ENCODE measurements at regions not wholly inside any gene's neighbourhood (a gene's known extent, or its start where the extent isn't known, plus 50 kb on each side); places are given as distances from the start of the nearest gene placed in this dataset.

- Histone ChIP-seq H3K27me3 (ENCODE audit: control insufficient read depth, insufficient read depth, low read length, poor library complexity, severe bottlenecking) (no peaks in the 10 kb centered on the region), H3K9me3 (ENCODE audit: control insufficient read depth, low read length) (no peaks in the 10 kb centered on the region), H3K4me1 (ENCODE audit: control insufficient read depth, insufficient read depth, low read length) (no peaks in the 10 kb centered on the region), H3K9ac (ENCODE audit: extremely low read depth, low read length, poor library complexity, severe bottlenecking) (no peak overlapping the region), H3K27ac (ENCODE audit: low read depth, low read length) (no peak overlapping the region), H3K36me3 (ENCODE audit: control insufficient read depth, insufficient read depth, low read length) (no peaks in the 10 kb centered on the region), H3K4me3 (ENCODE audit: low read length) (no peak overlapping the region)
- WGBS, 2 experiments (ENCODE audit: insufficient coverage in 1 of 2, insufficient read length in 1 of 2): 91 to 92% methylated on average over 4 to 6 of the region's 6 CpGs
- no peak overlapping the region for H3K27ac Mint-ChIP-seq
- no peaks in the 10 kb centered on the region for H3K9me3 Mint-ChIP-seq
- DNase-seq: no peak
- no peaks in the 10 kb centered on the region for H3K36me3 Mint-ChIP-seq (ENCODE audit: low read depth)
- no peak overlapping the region for H3K4me3 Mint-ChIP-seq
- no peak for TF ChIP-seq CTCF (conservative IDR thresholded peaks at IDR 0.05)
- no peaks in the 10 kb centered on the region for H3K27me3 Mint-ChIP-seq (ENCODE audit: insufficient read depth)
- H3K4me1 Mint-ChIP-seq: peaks cover 4% of the 10 kb centered on the region
These were observed 1210.8 kb downstream of the GALC start for GRCh38 chr14:86782092-86782580.

GRCh38 chr14:86780876-86781510 lies 1212.0 kb downstream of the GALC start:
- H3K4me1 ChIP-seq (ENCODE audit: control insufficient read depth, insufficient read depth, low read length): no peaks in the 10 kb centered on the region
- H3K4me1 Mint-ChIP-seq: peaks cover 4% of the 10 kb centered on the region
- WGBS, 2 experiments (ENCODE audit: insufficient coverage in 1 of 2, insufficient read length in 1 of 2): 92 to 100% methylated on average over 1 of the region's 1 CpG
- H3K27me3 ChIP-seq (ENCODE audit: control insufficient read depth, insufficient read depth, low read length, poor library complexity, severe bottlenecking): no peaks in the 10 kb centered on the region
- H3K9me3 Mint-ChIP-seq: peaks cover 7% of the 10 kb centered on the region
- DNase-seq: no peak
- H3K36me3 Mint-ChIP-seq (ENCODE audit: low read depth): peaks cover 3% of the 10 kb centered on the region
- no peak for TF ChIP-seq CTCF (conservative IDR thresholded peaks at IDR 0.05)
- no peak overlapping the region for H3K4me3 Mint-ChIP-seq
- H3K9me3 ChIP-seq (ENCODE audit: control insufficient read depth, low read length): peaks cover 8% of the 10 kb centered on the region
- H3K4me3 ChIP-seq (ENCODE audit: low read length): no peak overlapping the region
- H3K27ac ChIP-seq (ENCODE audit: low read depth, low read length): no peak overlapping the region
- H3K9ac ChIP-seq (ENCODE audit: extremely low read depth, low read length, poor library complexity, severe bottlenecking): no peak overlapping the region
- H3K27ac Mint-ChIP-seq: no peak overlapping the region
- H3K36me3 ChIP-seq (ENCODE audit: control insufficient read depth, insufficient read depth, low read length): no peaks in the 10 kb centered on the region
- H3K27me3 Mint-ChIP-seq (ENCODE audit: insufficient read depth): no peaks in the 10 kb centered on the region

- 75 to 78% methylated on average over 2 of the region's 2 CpGs for WGBS, 2 experiments (ENCODE audit: insufficient coverage in 1 of 2, insufficient read length in 1 of 2)
- no peaks in the 10 kb centered on the region for H3K36me3 ChIP-seq (ENCODE audit: control insufficient read depth, insufficient read depth, low read length)
- H3K36me3 Mint-ChIP-seq (ENCODE audit: low read depth): peaks cover 7% of the 10 kb centered on the region
These were observed 1212.5 kb downstream of the GALC start for GRCh38 chr14:86780461-86780860.

More at GRCh38 chr14:86780461-86780860, 1212.5 kb downstream of the GALC start:
- Histone ChIP-seq H3K4me3 (ENCODE audit: low read length) (no peak overlapping the region), H3K9ac (ENCODE audit: extremely low read depth, low read length, poor library complexity, severe bottlenecking) (no peak overlapping the region), H3K27me3 (ENCODE audit: control insufficient read depth, insufficient read depth, low read length, poor library complexity, severe bottlenecking) (no peaks in the 10 kb centered on the region), H3K4me1 (ENCODE audit: control insufficient read depth, insufficient read depth, low read length) (no peaks in the 10 kb centered on the region), H3K27ac (ENCODE audit: low read depth, low read length) (no peak overlapping the region), H3K9me3 (ENCODE audit: control insufficient read depth, low read length) (peaks cover 13% of the 10 kb centered on the region)
- no peak for TF ChIP-seq CTCF (conservative IDR thresholded peaks at IDR 0.05)
- peaks cover 13% of the 10 kb centered on the region for H3K9me3 Mint-ChIP-seq
- H3K4me1 Mint-ChIP-seq: peaks cover 4% of the 10 kb centered on the region
- no peak for DNase-seq
- no peak overlapping the region for H3K27ac Mint-ChIP-seq
- H3K27me3 Mint-ChIP-seq (ENCODE audit: insufficient read depth): no peaks in the 10 kb centered on the region
- no peak overlapping the region for H3K4me3 Mint-ChIP-seq

Measured in endodermal cell (in vitro differentiated cells).